ENCODE measurements at regions not wholly inside any gene's neighbourhood (a gene's known extent, or its start where the extent isn't known, plus 50 kb on each side); places are given as distances from the start of the nearest gene placed in this dataset.
"Not testable (repeated sequence)": the region's sequence is repeated elsewhere in the genome, so short reads cannot be mapped to it uniquely, and the experiment has no call there.

DNA sequence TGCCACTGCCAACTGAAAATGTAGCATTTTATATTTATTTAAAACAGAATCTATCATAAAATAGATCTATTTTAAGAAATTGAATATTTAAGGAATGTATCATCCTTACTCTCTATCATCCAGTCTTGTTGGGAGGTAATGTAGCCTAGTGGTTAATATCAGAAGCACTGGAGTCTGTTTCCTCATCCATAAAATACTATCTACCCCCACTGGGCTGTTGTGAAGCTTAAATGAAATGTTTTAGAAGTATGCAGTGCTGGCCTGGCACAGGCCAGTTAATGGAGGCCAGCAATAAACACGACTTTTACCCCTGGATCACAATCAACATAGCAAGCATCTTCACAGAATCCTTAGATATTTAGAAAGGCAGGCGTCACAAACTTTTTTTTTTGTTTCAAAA, 188.0 kb downstream of the CAND1 start:
- no peak for DNase-seq

DNA sequence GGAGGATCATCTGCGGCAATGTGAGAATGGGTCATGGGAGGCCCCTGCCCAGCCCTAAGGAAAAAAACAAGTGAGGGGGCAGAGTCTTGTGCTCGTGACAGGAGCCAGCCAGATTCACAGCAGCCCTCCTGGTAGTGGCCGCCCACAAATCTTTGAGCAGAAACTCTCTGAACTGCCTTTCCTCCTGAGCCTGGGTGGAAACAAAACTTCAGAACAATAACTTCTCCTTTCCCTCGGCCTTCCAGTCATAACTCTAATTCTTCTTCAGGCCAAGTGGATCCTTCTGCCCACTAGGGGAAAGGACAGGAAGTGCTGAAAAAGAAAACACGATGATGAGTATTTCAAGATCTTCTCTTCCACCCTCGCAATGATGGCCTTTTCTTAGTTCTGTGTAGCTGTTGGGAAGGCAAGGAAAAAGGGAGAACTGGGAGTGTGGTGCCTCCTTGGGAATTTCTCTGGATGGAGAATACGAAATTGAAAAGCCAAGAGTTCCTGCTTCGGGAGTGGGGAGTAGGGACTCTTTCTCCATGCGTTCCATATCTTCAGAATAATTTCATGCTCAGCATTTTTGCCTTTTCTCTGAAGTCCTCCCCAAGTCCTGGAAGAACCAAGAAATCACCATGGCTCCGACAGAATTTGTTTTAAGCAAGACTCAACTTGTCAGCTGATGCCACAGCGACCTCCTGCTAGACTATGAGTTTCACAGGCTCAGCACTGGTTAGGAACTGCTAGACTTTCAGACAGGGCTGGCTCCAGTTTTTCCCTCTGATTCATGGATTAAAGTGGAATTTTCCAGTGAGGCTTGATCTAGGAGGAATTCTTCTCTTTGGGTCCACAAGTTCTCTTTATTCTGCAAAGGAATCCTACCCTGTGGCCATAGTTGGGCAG, 188.9 kb downstream of the CAND1 start:
- DNase-seq, result peak; percentile 17

GRCh38 chr12:67459173-67459572, 189.4 kb upstream of the DYRK2 start:
- no peak for DNase-seq

- DNase-seq, result no peak
These were observed 189.0 kb upstream of the DYRK2 start for GRCh38 chr12:67459578-67459977.

DNA sequence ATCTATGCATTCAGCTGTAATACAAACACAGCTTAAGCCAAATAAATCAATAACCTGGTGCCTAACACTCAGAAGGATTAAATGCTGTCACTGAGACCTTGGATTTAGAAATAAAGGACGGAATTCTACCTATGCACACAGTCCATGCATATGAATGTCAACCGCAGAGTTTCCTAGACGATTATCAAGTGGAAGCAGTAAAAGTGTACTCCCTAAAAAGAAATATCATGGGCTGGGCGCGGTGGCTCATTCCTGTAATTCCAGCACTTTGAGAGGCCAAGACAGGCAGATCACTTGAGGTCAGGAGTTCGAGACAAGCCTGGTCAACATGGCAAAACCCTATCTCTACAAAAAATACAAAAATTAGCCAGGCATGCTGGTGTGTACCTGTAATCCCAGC, 188.2 kb upstream of the DYRK2 start:
- DNase-seq, result no peak

- DNase-seq, result no peak
These were observed 179.8 kb upstream of the DYRK2 start for GRCh38 chr12:67468549-67469245.

GRCh38 chr12:67469666-67470065, 178.9 kb upstream of the DYRK2 start:
- no peak for DNase-seq

- no peak for DNase-seq
These were observed 176.7 kb upstream of the DYRK2 start for GRCh38 chr12:67471810-67472209.

- no peak for DNase-seq
These were observed 176.0 kb upstream of the DYRK2 start for GRCh38 chr12:67472539-67472938.

- no peak for DNase-seq
These were observed 173.5 kb upstream of the DYRK2 start for GRCh38 chr12:67474934-67475620.

GRCh38 chr12:67475725-67476124, 172.8 kb upstream of the DYRK2 start:
- no peak for DNase-seq

GRCh38 chr12:67477681-67478265, 170.8 kb upstream of the DYRK2 start:
- DNase-seq, result no peak

DNA sequence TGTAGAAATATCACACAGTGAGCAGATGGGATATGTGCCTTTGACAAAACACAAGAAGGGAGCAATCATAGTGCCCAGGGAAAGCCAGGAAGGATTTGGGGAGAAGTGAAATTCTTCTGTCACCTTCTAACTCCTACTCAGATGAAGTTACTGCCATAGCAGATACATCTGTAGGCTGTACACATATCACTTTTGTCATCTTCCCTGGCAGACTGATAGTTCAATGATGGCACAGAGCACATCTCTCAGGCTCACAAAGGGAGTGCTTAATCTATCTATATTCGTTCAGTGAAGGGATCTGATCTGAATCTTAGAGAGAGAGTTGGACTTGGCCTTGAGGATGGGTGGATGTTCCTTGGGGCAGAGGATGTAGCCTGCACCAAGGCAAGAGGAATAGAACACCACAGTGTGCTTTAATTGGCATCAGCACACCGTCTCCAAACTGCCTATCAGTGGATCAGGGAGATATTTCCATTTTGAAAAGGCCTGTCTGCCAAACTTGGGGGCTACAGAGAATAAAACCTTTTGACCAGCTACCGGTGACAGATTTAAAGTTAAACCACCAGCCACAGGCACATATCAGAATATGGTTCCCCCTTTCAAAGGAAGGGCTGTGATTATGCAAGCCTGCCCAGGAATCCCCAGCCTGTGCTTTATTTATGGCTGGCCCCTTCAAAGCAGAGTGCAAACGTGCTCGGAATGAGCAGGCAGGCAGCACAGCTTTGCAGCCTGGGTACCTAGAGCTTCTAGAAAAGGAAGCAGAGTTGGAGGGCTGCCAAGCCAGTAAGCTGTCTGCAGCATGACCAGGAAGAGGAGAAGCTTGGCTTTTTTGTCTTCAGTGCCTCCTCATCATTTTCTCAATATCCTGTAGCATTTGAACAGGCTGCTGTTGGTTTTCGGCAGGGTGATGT, 165.5 kb upstream of the DYRK2 start:
- DNase-seq, result peak; percentile 80

- no peak for DNase-seq
These were observed 164.5 kb upstream of the DYRK2 start for GRCh38 chr12:67483871-67484554.

GRCh38 chr12:67484791-67485480, 163.6 kb upstream of the DYRK2 start:
- DNase-seq, result peak; percentile 24

DNA sequence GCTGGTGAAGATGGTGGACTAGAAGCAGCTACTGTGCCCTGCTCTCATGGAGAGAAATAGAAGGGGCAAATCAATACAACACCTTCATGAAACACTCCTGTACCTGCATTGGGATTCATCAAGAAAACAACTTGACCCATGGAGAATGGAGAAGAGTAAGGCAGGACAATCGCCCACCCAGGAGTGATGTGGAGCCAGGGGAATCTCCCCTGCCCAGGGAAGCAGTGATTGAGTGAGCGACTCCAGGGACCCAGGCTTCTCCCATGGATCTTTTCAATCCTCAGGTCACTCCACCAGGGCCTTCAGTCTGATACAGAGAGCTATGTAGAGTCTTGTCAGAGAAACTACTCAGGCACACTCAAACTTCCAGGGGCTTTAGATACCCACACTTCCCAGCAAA, 161.9 kb upstream of the DYRK2 start:
- no peak for DNase-seq

DNA sequence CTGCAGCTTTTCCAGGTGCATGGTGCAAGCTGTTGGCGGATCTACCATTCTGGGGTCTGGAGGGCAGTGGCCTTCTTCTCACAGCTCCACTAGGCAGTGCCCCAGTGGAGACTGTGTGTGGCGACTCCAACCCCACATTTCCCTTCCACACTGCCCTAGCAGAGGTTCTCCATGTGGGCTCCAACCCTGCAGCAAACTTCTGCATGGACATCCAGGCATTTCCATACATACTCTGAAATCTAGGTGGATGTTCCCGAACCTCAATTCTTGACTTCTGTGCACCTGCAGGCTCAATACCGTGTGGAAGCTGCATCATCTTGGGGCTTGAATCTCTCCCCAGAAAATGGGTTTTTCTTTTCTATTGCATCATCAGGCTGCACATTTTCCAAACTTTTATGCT, 160.2 kb upstream of the DYRK2 start:
- DNase-seq, result not testable (repeated sequence)

DNA sequence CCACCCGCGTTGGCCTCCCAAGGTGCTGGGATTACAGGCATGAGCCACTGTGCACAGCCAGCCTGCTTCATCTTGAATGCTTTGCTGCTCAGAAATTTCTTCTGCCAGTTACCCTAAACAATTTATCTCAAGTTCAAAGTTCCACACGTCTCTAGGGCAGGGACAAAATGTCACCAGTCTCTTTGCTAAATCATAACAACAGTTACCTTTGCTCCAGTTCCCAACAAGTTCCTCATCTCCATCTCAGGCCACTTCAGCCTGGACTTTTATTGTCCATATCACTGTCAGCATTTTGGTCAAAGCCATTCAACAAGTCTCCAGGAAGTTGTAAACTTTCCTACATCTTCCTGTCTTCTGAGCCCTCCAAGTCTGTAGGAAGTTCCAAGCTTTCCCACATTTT, 159.5 kb upstream of the DYRK2 start:
- DNase-seq, result no peak

GRCh38 chr12:67496581-67496980, 152.0 kb upstream of the DYRK2 start:
- DNase-seq, result no peak

DNA sequence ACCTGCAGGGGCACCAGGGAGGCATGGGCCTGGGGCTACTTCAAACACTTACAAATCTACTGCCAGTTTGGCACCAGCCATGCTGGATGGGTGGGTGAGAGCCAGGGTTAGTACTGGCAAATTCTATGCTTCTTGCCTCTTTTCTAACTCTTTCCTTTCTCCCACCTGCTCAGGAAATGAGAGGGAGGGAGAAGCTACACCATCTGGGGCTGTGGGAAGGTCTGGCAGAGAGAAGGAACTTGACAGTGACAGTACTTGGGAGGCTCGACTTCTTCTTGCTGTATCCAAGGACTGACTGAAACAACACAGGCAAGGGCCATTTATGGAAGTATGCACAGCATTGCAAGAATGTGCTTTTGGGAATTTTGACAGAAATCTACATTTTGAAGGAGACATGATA, 149.6 kb upstream of the DYRK2 start:
- DNase-seq, result no peak

- no peak for DNase-seq
These were observed 147.2 kb upstream of the DYRK2 start for GRCh38 chr12:67501362-67501761.
